ENCODE measurements at regions not wholly inside any gene's neighbourhood (a gene's known extent, or its start where the extent isn't known, plus 50 kb on each side); places are given as distances from the start of the nearest gene placed in this dataset.

DNA sequence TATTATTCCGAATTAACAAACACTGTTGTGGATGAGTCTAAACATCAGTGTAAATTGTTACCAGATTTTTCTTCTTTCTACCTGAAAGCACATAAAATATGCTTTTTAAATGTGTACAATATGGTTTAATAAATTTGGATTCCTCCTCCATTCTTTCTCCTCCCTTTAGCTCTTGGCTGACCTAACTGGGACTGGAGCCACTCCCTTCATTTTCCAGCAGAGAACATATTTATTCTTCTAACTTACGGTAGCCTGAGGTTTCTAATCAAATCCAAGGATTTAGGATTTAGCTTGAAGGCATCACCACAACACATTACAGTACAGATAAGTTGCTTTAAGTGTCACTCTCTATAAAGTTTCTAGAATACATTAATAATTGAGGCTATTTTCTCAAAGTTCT, 88.2 kb upstream of the SEMA3C start:
- TF ChIP-seq, protein P1, sequence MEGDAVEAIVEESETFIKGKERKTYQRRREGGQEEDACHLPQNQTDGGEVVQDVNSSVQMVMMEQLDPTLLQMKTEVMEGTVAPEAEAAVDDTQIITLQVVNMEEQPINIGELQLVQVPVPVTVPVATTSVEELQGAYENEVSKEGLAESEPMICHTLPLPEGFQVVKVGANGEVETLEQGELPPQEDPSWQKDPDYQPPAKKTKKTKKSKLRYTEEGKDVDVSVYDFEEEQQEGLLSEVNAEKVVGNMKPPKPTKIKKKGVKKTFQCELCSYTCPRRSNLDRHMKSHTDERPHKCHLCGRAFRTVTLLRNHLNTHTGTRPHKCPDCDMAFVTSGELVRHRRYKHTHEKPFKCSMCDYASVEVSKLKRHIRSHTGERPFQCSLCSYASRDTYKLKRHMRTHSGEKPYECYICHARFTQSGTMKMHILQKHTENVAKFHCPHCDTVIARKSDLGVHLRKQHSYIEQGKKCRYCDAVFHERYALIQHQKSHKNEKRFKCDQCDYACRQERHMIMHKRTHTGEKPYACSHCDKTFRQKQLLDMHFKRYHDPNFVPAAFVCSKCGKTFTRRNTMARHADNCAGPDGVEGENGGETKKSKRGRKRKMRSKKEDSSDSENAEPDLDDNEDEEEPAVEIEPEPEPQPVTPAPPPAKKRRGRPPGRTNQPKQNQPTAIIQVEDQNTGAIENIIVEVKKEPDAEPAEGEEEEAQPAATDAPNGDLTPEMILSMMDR (IDR thresholded peaks at IDR 0.05; ENCODE audit: control extremely low read depth in 1 of 3, insufficient read depth in 1 of 3, low read depth in 1 of 3, low read length in 3 of 3), result no peak
- TF ChIP-seq POLR2AphosphoS5 (IDR thresholded peaks at IDR 0.05; ENCODE audit: low read depth, low read length) (no peak), FOSL1 (IDR thresholded peaks at IDR 0.05; ENCODE audit: insufficient read depth, low read depth, low read length) (no peak), CBX5 (IDR thresholded peaks at IDR 0.05; ENCODE audit: low read depth, low read length) (no peak)
- TF ChIP-seq, protein P2, sequence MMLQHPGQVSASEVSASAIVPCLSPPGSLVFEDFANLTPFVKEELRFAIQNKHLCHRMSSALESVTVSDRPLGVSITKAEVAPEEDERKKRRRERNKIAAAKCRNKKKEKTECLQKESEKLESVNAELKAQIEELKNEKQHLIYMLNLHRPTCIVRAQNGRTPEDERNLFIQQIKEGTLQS (IDR thresholded peaks at IDR 0.05; ENCODE audit: insufficient read depth, low read depth, low read length), result no peak
